Adrenal gland (tissue), 9 donors: ENCODE measurements at regions not wholly inside any gene's neighbourhood (a gene's known extent, or its start where the extent isn't known, plus 50 kb on each side); places are given as distances from the start of the nearest gene placed in this dataset.

ENCODE experiments used
- DNase-seq, 7 donors: peaks; one replicate each; pipeline ENCODE4 v3.0.0-alpha.2; 2019 to 2020
- H3K27ac ChIP-seq, 5 donors: fragments of 200-600 bp; sonication (generic) in 4 of 5; 1 replicate in 3 of 5; 2 replicates in 2 of 5; pipeline versions ENCODE4 v1.5.1 to v1.8.0; 2016 to 2020; ENCODE audit warnings: mild to moderate bottlenecking in 1 of 5
- H3K27me3 ChIP-seq: fragments of 200-600 bp; 2 replicates; pipeline ENCODE4 v1.8.0; 2021
- H3K36me3 ChIP-seq, 2 donors: fragments of 200-600 bp; replicated peaks in 1 of 2; 1 replicate in 1 of 2; 2 replicates in 1 of 2; pipeline versions ENCODE4 v1.5.1 to v1.8.0; 2018 to 2022
- H3K4me1 ChIP-seq, 2 donors: fragments of 200-600 bp; replicated peaks in 1 of 2; 1 replicate in 1 of 2; 2 replicates in 1 of 2; pipeline versions ENCODE4 v1.5.1 to v1.8.0; 2018 to 2021
- H3K4me3 ChIP-seq, 4 donors: fragments of 200-600 bp; sonication (generic) in 3 of 4; one replicate each; pipeline ENCODE4 v1.5.1; 2016 to 2018
- H3K9me3 ChIP-seq, 3 donors: fragments of 200-600 bp; sonication (generic) in 1 of 3; replicated peaks in 1 of 3; 1 replicate in 2 of 3; 2 replicates in 1 of 3; pipeline versions ENCODE4 v1.5.1 to v1.8.0; 2016 to 2021
- POLR2A ChIP-seq, 2 donors: fragments of 450-650 bp; IDR thresholded peaks; one replicate each; pipeline ENCODE4 v1.6.1; 2017; ENCODE audit warnings: antibody characterized with exemption in 2 of 2, mild to moderate bottlenecking in 2 of 2, moderate library complexity in 1 of 2
- WGBS, 4 donors: extraction: QIAGEN DNeasy Blood & Tissue Kit in 2 of 4; methylation state at CpG; one replicate each; pipeline versions ENCODE4 v1.1.5 to v1.1.7; 2013 to 2017; 5-methylcytosine and 5-hydroxymethylcytosine counted together
- intact Hi-C, 2 donors: fragments of 100-400 bp; cut with DNase I; formaldehyde crosslinking; loops; one replicate each; pipeline versions ENCODE4 v1.14.1 to v1.15.0; 2022 to 2023
- TF ChIP-seq, protein P1 (sequence below), 6 experiments: fragments of 450-650 bp in 4 of 6; fragments of 200-600 bp in 2 of 6; sonication (generic) in 1 of 6; IDR thresholded peaks; 1 replicate in 5 of 6; 2 replicates in 1 of 6; pipeline versions ENCODE4 v1.5.1 to v1.8.0; 2016 to 2021; ENCODE audit warnings: antibody characterized with exemption in 6 of 6, mild to moderate bottlenecking in 2 of 6, moderate library complexity in 1 of 6
- donor health status: healthy with polysubstance abuse.
- donor health status: Bipolar disorder and iron deficiency.
- donor health status: DM: yes; HTN: yes; CAD: no.
- donor health status: DM: no; HTN: no; CAD: no.
- donor health status: DM: no; HTN: no; CAD: no.

DNA sequence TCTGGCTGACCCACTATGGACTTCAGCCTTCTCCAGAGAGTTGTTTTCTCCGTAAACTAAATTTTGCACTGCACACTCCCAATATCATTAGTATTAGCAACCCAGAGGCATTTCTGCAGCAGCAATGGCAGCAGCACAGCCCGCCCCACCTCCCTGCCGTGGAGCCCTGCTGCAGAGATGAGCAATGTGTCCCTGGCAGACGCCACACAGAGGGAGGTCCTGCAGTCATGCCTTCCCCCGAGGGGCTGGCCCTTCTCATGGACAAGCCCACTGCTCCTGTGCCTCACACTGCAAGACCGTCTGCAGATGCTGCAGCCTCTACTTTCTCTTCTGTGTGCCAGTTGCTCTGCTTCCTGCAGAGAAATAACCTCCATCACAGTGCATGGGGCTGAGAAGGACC is 393.4 kb upstream of the MKI67 start:
- TF ChIP-seq POLR2A (IDR thresholded peaks at IDR 0.05), result no peak
- TF ChIP-seq, protein P1, sequence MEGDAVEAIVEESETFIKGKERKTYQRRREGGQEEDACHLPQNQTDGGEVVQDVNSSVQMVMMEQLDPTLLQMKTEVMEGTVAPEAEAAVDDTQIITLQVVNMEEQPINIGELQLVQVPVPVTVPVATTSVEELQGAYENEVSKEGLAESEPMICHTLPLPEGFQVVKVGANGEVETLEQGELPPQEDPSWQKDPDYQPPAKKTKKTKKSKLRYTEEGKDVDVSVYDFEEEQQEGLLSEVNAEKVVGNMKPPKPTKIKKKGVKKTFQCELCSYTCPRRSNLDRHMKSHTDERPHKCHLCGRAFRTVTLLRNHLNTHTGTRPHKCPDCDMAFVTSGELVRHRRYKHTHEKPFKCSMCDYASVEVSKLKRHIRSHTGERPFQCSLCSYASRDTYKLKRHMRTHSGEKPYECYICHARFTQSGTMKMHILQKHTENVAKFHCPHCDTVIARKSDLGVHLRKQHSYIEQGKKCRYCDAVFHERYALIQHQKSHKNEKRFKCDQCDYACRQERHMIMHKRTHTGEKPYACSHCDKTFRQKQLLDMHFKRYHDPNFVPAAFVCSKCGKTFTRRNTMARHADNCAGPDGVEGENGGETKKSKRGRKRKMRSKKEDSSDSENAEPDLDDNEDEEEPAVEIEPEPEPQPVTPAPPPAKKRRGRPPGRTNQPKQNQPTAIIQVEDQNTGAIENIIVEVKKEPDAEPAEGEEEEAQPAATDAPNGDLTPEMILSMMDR (IDR thresholded peaks at IDR 0.05), result no peak
- 37 to 58% (median 52%) methylated on average over 2 to 6 of the region's 6 CpGs for WGBS, 4 donors

DNA sequence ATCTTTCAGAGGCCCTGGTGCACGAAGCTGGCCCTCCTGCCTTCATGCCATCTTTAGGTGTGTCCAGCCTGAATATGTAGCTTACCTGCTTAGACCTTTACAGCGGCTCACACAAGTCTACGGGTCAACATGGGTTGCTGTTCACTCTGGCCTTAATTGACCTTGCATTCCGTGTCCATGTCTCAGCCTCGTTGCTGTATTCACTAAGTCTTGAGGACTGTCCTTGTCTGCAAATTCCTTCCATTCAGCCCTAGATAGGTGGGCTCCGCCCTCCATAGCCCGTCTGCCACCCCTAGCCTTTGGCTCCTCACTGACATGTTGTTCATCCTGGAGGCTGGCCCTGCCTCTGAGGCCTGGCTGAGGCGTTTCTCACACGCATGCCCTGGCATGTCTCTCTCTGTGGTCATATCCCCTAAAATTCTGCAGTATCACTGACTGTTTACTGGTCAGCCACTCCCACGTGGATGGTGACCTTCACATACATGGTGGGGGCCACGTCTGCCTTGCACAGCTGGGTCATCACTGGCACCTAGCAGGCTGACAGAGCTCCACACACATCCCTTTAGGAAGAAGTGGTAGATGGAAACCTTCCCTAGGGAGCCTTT is 394.1 kb upstream of the MKI67 start:
- intact Hi-C loops, result no loop called here
- no peak for TF ChIP-seq POLR2A (IDR thresholded peaks at IDR 0.05)
- TF ChIP-seq, protein P1 (IDR thresholded peaks at IDR 0.05), result no peak
- Histone ChIP-seq H3K27ac (no peak overlapping the region), H3K9me3 (no peaks in the 10 kb centered on the region), H3K4me3 (no peak overlapping the region), H3K36me3 (no peaks in the 10 kb centered on the region), H3K27me3 (no peaks in the 10 kb centered on the region), H3K4me1 (no peaks in the 10 kb centered on the region)
- 76 to 83% (median 78%) methylated on average over 11 of the region's 11 CpGs for WGBS, 4 donors
- DNase-seq, result no peak

More for the DNA sequence above, 393.4 kb upstream of the MKI67 start:
- no peak overlapping the region for H3K4me3 ChIP-seq
- DNase-seq, result peak in 1 of 7 donors; percentile 15
- no peaks in the 10 kb centered on the region for H3K36me3 ChIP-seq
- no peaks in the 10 kb centered on the region for H3K27me3 ChIP-seq
- no peaks in the 10 kb centered on the region for H3K4me1 ChIP-seq
- intact Hi-C loops, result no loop called here
- no peaks in the 10 kb centered on the region for H3K9me3 ChIP-seq
- H3K27ac ChIP-seq, result no peak overlapping the region

DNA sequence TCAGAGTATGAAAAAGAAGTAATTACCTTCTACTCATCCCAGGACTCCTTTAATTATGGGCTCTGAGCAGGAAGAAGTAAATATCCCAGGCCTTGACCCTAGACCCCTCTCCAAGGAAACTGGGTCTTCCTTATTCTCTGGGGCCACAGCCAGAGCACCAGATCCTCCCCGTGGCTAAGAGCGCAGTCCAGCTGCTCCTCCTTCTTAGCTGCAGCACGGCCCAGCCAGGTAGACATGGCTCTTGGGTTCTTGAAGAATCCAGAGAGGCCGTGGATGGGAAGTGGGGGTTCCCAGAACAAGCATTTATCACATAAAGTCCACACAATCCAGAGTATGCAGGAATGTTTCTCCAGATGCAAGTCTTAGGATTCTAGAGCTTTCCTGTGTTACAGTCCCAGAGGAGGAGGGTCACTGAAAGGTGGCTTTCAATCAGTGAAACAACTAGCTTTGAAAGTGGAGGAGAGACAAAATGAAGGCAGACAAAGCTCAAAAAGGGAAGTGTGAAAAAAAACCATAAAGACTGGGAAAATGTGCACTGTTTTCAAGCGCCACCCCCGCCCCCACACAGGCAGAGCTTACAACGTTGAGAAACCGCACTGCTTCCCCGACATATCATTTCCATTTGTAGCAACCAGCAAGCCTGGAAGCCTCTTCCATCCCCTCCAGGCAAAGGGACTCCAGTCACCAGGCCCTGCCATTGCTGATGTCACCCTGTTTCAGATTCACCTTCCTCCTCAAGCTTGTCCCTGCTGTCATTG is 396.5 kb upstream of the MKI67 start:
- Histone ChIP-seq H3K27me3 (no peaks in the 10 kb centered on the region), H3K4me1 (no peaks in the 10 kb centered on the region), H3K4me3 (no peak overlapping the region), H3K36me3 (no peaks in the 10 kb centered on the region), H3K9me3 (no peaks in the 10 kb centered on the region), H3K27ac (no peak overlapping the region)
- TF ChIP-seq, protein P1 (IDR thresholded peaks at IDR 0.05), result no peak
- no peak for TF ChIP-seq POLR2A (IDR thresholded peaks at IDR 0.05)
- intact Hi-C loops, result no loop called here
- DNase-seq, result no peak
- WGBS, 4 donors, result 67 to 79% (median 72%) methylated on average over 9 of the region's 9 CpGs

DNA sequence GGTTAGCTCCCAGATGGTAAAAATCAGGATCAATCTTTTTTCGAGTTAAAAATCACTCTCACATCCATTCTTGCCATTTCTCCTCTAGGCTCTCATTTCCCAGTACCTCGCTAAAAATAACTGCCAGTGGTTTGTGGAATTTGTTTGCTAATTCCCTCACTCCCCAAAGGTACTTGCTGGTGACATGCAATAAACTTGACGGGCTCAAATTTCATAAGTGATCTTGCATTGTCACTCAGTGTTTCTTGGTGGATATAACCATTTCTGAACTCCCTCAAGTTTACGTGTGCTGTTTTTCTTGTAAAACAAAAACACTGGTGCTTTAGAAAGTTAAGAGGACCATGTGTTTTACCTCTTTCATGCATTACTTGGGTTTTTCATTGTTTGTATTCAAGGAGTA is 399.2 kb upstream of the MKI67 start:
- TF ChIP-seq, protein P1 (IDR thresholded peaks at IDR 0.05), result no peak
- Histone ChIP-seq H3K27ac (no peak overlapping the region), H3K4me3 (no peak overlapping the region), H3K36me3 (no peaks in the 10 kb centered on the region), H3K4me1 (no peaks in the 10 kb centered on the region), H3K27me3 (no peaks in the 10 kb centered on the region), H3K9me3 (no peaks in the 10 kb centered on the region)
- WGBS, 4 donors, result 72 to 79% (median 76%) methylated on average over 4 of the region's 4 CpGs
- no peak for DNase-seq
- intact Hi-C loops, result no loop called here
